Right lobe of liver (tissue), 6 donors: ENCODE measurements at regions not wholly inside any gene's neighbourhood (a gene's known extent, or its start where the extent isn't known, plus 50 kb on each side); places are given as distances from the start of the nearest gene placed in this dataset.

ENCODE experiments used
- ATAC-seq, 4 donors: fragments of 200-7000 bp; cut with Tn5 transposase; one replicate each; pipeline ENCODE4 v1.9.1; 2020; ENCODE audit warnings: mild to moderate bottlenecking in 4 of 4, moderate library complexity in 4 of 4
- DNase-seq, 3 donors: peaks; one replicate each; pipeline ENCODE4 v3.0.0-alpha.2; 2020
- H3K27ac ChIP-seq, 3 donors: fragments of 200-600 bp; one replicate each; pipeline ENCODE4 v1.8.0; 2022
- H3K27me3 ChIP-seq, 2 donors: fragments of 200-600 bp; one replicate each; pipeline ENCODE4 v1.8.0; 2022
- H3K36me3 ChIP-seq, 4 donors: fragments of 200-600 bp; sonication (generic) in 1 of 4; one replicate each; pipeline versions ENCODE4 v1.5.1 to v1.8.0; 2017 to 2022; ENCODE audit warnings: control low read depth in 1 of 4
- H3K4me1 ChIP-seq, 4 donors: fragments of 200-600 bp; sonication (generic) in 1 of 4; one replicate each; pipeline versions ENCODE4 v1.5.1 to v1.8.0; 2017 to 2022; ENCODE audit warnings: control low read depth in 1 of 4
- H3K4me3 ChIP-seq, 3 donors: fragments of 200-600 bp; one replicate each; pipeline ENCODE4 v1.8.0; 2022
- H3K9me3 ChIP-seq, 4 donors: fragments of 200-600 bp; sonication (generic) in 1 of 4; one replicate each; pipeline versions ENCODE4 v1.5.1 to v1.8.0; 2017 to 2022; ENCODE audit warnings: control low read depth in 1 of 4
- CTCF ChIP-seq, 4 donors: fragments of 200-600 bp in 3 of 4; fragments of 450-650 bp in 1 of 4; IDR thresholded peaks; one replicate each; pipeline versions ENCODE4 v1.5.1 to v1.8.0; 2016 to 2022; ENCODE audit warnings: antibody characterized with exemption in 4 of 4, mild to moderate bottlenecking in 2 of 4
- POLR2A ChIP-seq: fragments of 450-650 bp; IDR thresholded peaks from one replicate; pipeline ENCODE4 v1.6.1; 2017; ENCODE audit warnings: antibody characterized with exemption, mild to moderate bottlenecking
- WGBS: methylation state at CpG from one replicate; pipeline ENCODE4 v1.1.6; 2018; ENCODE audit warnings: low coverage, low lambda C conversion rate; ENCODE audit not compliant: insufficient coverage; ENCODE audit errors: missing lambda C conversion rate; 5-methylcytosine and 5-hydroxymethylcytosine counted together
- intact Hi-C, 2 donors: fragments of 100-400 bp; cut with DNase I; formaldehyde crosslinking; loops; one replicate each; pipeline versions ENCODE4 v1.11.2 to v1.14.1; 2022
- donor health status: DM: no; HTN: yes; CAD: no.
- donor health status: DM: no; HTN: no; CAD: no.
- donor health status: DM: no; HTN: no; CAD: no.
- donor health status: DM: no; HTN: yes; CAD: no.
- donor health status: DM: no; HTN: yes; CAD: no.

GRCh38 chr15:93362821-93363220, 273.8 kb upstream of the RGMA start:
- H3K27ac ChIP-seq = no peak overlapping the region
- 13% methylated on average over 7 of the region's 8 CpGs for WGBS

GRCh38 chr15:93362203-93362602, 273.2 kb upstream of the RGMA start:
- Histone ChIP-seq H3K4me1 (no peaks in the 10 kb centered on the region), H3K27ac (no peak overlapping the region), H3K27me3 (no peaks in the 10 kb centered on the region), H3K9me3 (no peaks in the 10 kb centered on the region), H3K36me3 (no peaks in the 10 kb centered on the region), H3K4me3 (no peak overlapping the region)
- WGBS = 9% methylated on average over 3 of the region's 3 CpGs
- intact Hi-C loops = no loop called here
- no peak for TF ChIP-seq POLR2A
- TF ChIP-seq CTCF (IDR thresholded peaks at IDR 0.05) = no peak
- DNase-seq = no peak
- ATAC-seq = no peak

More at GRCh38 chr15:93362821-93363220, 273.8 kb upstream of the RGMA start:
- intact Hi-C loops = no loop called here
- ATAC-seq (no peak), DNase-seq (no peak)
- TF ChIP-seq CTCF (IDR thresholded peaks at IDR 0.05) (no peak), POLR2A (no peak)
- Histone ChIP-seq H3K4me3 (no peak overlapping the region), H3K9me3 (no peaks in the 10 kb centered on the region), H3K36me3 (no peaks in the 10 kb centered on the region), H3K4me1 (no peaks in the 10 kb centered on the region), H3K27me3 (no peaks in the 10 kb centered on the region)

- TF ChIP-seq POLR2A = no peak
- no peak for TF ChIP-seq CTCF (IDR thresholded peaks at IDR 0.05)
- no peaks in the 10 kb centered on the region for H3K4me1 ChIP-seq
- DNase-seq = no peak
- no peak overlapping the region for H3K4me3 ChIP-seq
- WGBS = 44% methylated on average over 5 of the region's 5 CpGs
- no peaks in the 10 kb centered on the region for H3K27me3 ChIP-seq
- intact Hi-C loops = no loop called here
- no peak for ATAC-seq
- H3K9me3 ChIP-seq = no peaks in the 10 kb centered on the region
- no peaks in the 10 kb centered on the region for H3K36me3 ChIP-seq
- no peak overlapping the region for H3K27ac ChIP-seq
Measured at GRCh38 chr15:93361703-93362102, 272.7 kb upstream of the RGMA start.

- no peaks in the 10 kb centered on the region for H3K9me3 ChIP-seq
- no peaks in the 10 kb centered on the region for H3K27me3 ChIP-seq
- 57% methylated on average over 2 of the region's 2 CpGs for WGBS
- H3K4me3 ChIP-seq = no peak overlapping the region
- H3K27ac ChIP-seq = no peak overlapping the region
- ATAC-seq = no peak
- no peak for TF ChIP-seq POLR2A
- TF ChIP-seq CTCF (IDR thresholded peaks at IDR 0.05) = no peak
- no peaks in the 10 kb centered on the region for H3K4me1 ChIP-seq
- H3K36me3 ChIP-seq = no peaks in the 10 kb centered on the region
- DNase-seq = no peak
- intact Hi-C loops = no loop called here
Measured at GRCh38 chr15:93360976-93361375, 272.0 kb upstream of the RGMA start.

GRCh38 chr15:93360318-93360717, 271.3 kb upstream of the RGMA start:
- no peak for TF ChIP-seq CTCF (IDR thresholded peaks at IDR 0.05)
- TF ChIP-seq POLR2A = no peak
- 39% methylated on average over 7 of the region's 7 CpGs for WGBS
- no peaks in the 10 kb centered on the region for H3K4me1 ChIP-seq
- no peak overlapping the region for H3K4me3 ChIP-seq
- no peak overlapping the region for H3K27ac ChIP-seq
- intact Hi-C loops = no loop called here
- no peak for ATAC-seq
- H3K27me3 ChIP-seq = no peaks in the 10 kb centered on the region
- no peak for DNase-seq
- no peaks in the 10 kb centered on the region for H3K36me3 ChIP-seq
- no peaks in the 10 kb centered on the region for H3K9me3 ChIP-seq
